Pancreas (tissue), 10 donors: ENCODE measurements at regions not wholly inside any gene's neighbourhood (a gene's known extent, or its start where the extent isn't known, plus 50 kb on each side); places are given as distances from the start of the nearest gene placed in this dataset.

Experiments used
- ATAC-seq, 4 donors: fragments of 200-7000 bp; cut with Tn5 transposase; one replicate each; pipeline versions ENCODE4 v1.8.0 to v1.9.1; 2020; ENCODE audit warnings: mild to moderate bottlenecking in 4 of 4, moderate library complexity in 4 of 4
- DNase-seq, 6 donors: peaks; one replicate each; pipeline ENCODE4 v3.0.0-alpha.2; 2020
- FAIRE-seq: peaks from 2 replicates; lab custom pipeline; 2012; peaks lifted over from hg19 to GRCh38; lab: Jason Lieb, UNC
- H3K27ac ChIP-seq, 4 donors: fragments of 200-600 bp; sonication (generic); 1 replicate in 3 of 4; 2 replicates in 1 of 4; pipeline versions ENCODE4 v1.5.0 to v1.8.0; 2020
- H3K27me3 ChIP-seq, 4 donors: fragments of 200-600 bp; one replicate each; pipeline ENCODE4 v1.8.0; 2021
- H3K36me3 ChIP-seq, 3 donors: fragments of 200-600 bp; sonication (generic) in 1 of 3; one replicate each; pipeline versions ENCODE4 v1.5.0 to v1.8.0; 2020 to 2021
- H3K4me1 ChIP-seq, 3 donors: fragments of 200-600 bp; one replicate each; pipeline ENCODE4 v1.8.0; 2021
- H3K4me3 ChIP-seq, 4 donors: fragments of 200-600 bp; sonication (generic) in 2 of 4; one replicate each; pipeline versions ENCODE4 v1.5.0 to v1.8.0; 2020 to 2021
- H3K9me3 ChIP-seq, 4 donors: fragments of 200-600 bp; one replicate each; pipeline ENCODE4 v1.8.0; 2021
- CTCF ChIP-seq, 4 donors: fragments of 200-600 bp; sonication (generic) in 3 of 4; IDR thresholded peaks; one replicate each; pipeline versions ENCODE4 v1.5.0 to v1.8.0; 2021; ENCODE audit warnings: antibody characterized with exemption in 4 of 4
- WGBS, 2 donors: extraction: QIAGEN DNeasy Blood & Tissue Kit; methylation state at CpG; one replicate each; pipeline ENCODE4 v1.1.7; 2013; 5-methylcytosine and 5-hydroxymethylcytosine counted together
- intact Hi-C, 3 donors: fragments of 100-400 bp; cut with DNase I; formaldehyde crosslinking; loops; one replicate each; pipeline versions ENCODE4 v1.11.1 to v1.14.2; 2022
- donor health status: healthy with polysubstance abuse.
- donor health status: DM: no; HTN: no; CAD: no; lungs with moderate emphysema.
- donor health status: DM: no; HTN: no; CAD: no.
- donor health status: control.
- donor health status: control.
- donor health status: Bipolar disorder and iron deficiency.
- donor health status: DM: yes; HTN: yes; CAD: no.
- donor health status: DM: no; HTN: no; CAD: no.
- donor health status: DM: no; HTN: no; CAD: no.
- donor health status: DM: yes; HTN: yes; CAD: no.

GRCh38 chr11:134745456-134745855 is 333.4 kb upstream of the B3GAT1 start:
- Histone ChIP-seq H3K36me3 (no peaks in the 10 kb centered on the region), H3K9me3 (no peaks in the 10 kb centered on the region), H3K27me3 (no peaks in the 10 kb centered on the region), H3K27ac (no peak overlapping the region), H3K4me1 (peaks cover 0 to 16% (median 6%) of the 10 kb centered on the region in 3 donors), H3K4me3 (no peak overlapping the region)
- peak in 1 of 6 donors; percentile 21 for DNase-seq
- ATAC-seq: no peak
- TF ChIP-seq CTCF (IDR thresholded peaks at IDR 0.05): no peak
- intact Hi-C loops: no loop called here
- 51 to 76% methylated on average over 3 of the region's 3 CpGs for WGBS, 2 donors
- FAIRE-seq: no peak

DNA sequence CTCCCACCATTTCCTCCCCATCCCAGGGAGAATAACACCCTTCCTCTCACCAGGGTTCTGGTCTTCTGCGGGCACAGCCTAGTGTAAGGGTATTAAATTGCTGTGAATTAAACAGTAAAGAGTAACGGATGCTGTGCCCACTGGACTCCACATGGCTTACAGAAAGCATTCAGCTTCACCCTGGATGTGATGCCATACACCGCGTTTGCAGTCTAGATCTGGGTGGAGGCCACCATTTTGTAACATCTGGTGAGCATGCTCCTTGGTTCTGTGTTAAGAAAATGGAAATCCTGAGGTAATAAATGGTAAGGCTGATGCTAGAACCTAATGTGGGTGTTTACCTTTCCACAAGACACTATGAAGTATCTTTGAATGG is 331.8 kb upstream of the B3GAT1 start:
- 87 to 93% methylated on average over 4 of the region's 4 CpGs for WGBS, 2 donors
- DNase-seq (no peak), ATAC-seq (no peak), FAIRE-seq (no peak)
- Histone ChIP-seq H3K9me3 (no peaks in the 10 kb centered on the region), H3K4me1 (peaks cover 0 to 16% (median 6%) of the 10 kb centered on the region in 3 donors), H3K27ac (no peak overlapping the region), H3K36me3 (no peaks in the 10 kb centered on the region), H3K27me3 (no peaks in the 10 kb centered on the region), H3K4me3 (no peak overlapping the region)
- no peak for TF ChIP-seq CTCF (IDR thresholded peaks at IDR 0.05)
- intact Hi-C loops: no loop called here

DNA sequence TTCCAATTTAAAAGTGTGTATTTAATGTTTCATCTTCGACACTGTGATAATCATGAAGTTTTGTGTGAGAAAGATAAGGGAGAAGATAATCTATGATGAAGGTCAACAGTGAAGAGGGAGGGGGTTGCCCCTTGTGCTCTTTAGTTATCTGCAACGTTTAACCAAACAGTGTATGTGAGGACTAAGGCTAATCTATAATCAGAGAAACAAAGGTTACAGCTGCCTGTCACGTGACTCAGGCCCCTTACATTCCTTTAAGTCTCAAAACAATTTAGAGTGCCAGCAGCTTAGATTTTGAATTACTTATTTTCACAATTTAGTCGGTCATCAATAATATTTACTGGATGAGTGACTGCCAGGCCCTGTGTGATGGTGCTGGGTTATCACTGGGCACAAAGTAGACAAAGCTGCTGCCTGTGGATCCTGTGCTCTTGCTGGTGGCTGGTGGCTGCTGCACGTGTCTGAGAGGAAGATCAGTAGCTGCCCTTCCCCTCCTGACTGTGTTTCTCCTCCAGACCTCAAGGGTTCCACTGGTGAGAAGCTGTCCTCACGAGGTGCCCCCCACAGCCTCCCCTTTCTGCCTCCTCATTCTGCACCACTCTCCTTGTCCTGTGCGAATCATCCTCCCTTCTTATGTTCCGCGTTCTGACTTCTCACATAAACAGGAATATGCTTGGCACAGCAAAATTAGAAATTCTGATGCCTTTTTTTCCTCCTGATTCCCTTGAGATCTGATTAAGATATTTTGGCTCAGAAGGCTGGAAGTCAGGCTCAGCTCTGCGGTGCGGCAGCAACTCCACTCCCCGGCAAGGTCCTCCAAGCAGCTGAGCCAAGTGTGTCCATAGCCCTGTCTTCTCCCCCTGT is 331.1 kb upstream of the B3GAT1 start:
- DNase-seq (no peak), FAIRE-seq (no peak), ATAC-seq (peak in 2 of 4 donors; percentile 27 to 30)
- Histone ChIP-seq H3K4me1 (peaks cover 0 to 16% (median 6%) of the 10 kb centered on the region in 3 donors), H3K9me3 (no peaks in the 10 kb centered on the region), H3K36me3 (no peaks in the 10 kb centered on the region), H3K4me3 (no peak overlapping the region), H3K27me3 (no peaks in the 10 kb centered on the region), H3K27ac (no peak overlapping the region)
- intact Hi-C loops: no loop called here
- WGBS, 2 donors: 45 to 55% methylated on average over 12 of the region's 12 CpGs
- no peak for TF ChIP-seq CTCF (IDR thresholded peaks at IDR 0.05)

DNA sequence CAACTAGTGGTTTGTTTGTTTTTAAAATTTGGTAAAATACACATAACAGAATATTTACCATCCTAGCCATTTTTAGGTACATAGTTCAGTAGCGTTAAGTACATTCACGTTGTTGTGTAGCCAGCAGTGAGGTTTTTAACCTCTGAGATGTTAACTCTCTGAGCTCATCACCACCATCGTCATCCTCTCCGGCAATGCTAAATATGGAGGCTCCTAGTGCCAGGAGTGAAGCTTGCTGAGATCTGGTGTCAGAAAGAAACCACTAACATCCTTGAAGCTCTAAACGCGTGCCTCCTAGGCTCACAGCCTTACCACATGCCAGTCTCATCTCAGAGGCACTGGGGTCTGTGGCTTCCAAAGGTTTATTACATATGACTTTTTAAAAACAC is 330.2 kb upstream of the B3GAT1 start:
- FAIRE-seq: no peak
- no peak overlapping the region for H3K27ac ChIP-seq
- 46 to 57% methylated on average over 6 of the region's 6 CpGs for WGBS, 2 donors
- H3K9me3 ChIP-seq: no peaks in the 10 kb centered on the region
- H3K4me1 ChIP-seq: peaks cover 0 to 16% (median 6%) of the 10 kb centered on the region in 3 donors
- H3K36me3 ChIP-seq: no peaks in the 10 kb centered on the region
- no peak for TF ChIP-seq CTCF (IDR thresholded peaks at IDR 0.05)
- intact Hi-C loops: no loop called here
- no peak overlapping the region for H3K4me3 ChIP-seq
- ATAC-seq: no peak
- H3K27me3 ChIP-seq: no peaks in the 10 kb centered on the region
- no peak for DNase-seq
